NCI-H2029 (cell line): ENCODE measurements at regions not wholly inside any gene's neighbourhood (a gene's known extent, or its start where the extent isn't known, plus 50 kb on each side); places are given as distances from the start of the nearest gene placed in this dataset.
"Not testable (repeated sequence)": the region's sequence is repeated elsewhere in the genome, so short reads cannot be mapped to it uniquely, and the experiment has no call there.

Experiments
- DNase-seq: peaks from one replicate; lab custom pipeline; 2025; lab: John Stamatoyannopoulos, UW

GRCh38 chr15:72865486-72865885 lies 81.9 kb upstream of the ADPGK start:
- DNase-seq = no peak

GRCh38 chr15:72864681-72865080 lies 81.1 kb upstream of the ADPGK start:
- no peak for DNase-seq

DNA sequence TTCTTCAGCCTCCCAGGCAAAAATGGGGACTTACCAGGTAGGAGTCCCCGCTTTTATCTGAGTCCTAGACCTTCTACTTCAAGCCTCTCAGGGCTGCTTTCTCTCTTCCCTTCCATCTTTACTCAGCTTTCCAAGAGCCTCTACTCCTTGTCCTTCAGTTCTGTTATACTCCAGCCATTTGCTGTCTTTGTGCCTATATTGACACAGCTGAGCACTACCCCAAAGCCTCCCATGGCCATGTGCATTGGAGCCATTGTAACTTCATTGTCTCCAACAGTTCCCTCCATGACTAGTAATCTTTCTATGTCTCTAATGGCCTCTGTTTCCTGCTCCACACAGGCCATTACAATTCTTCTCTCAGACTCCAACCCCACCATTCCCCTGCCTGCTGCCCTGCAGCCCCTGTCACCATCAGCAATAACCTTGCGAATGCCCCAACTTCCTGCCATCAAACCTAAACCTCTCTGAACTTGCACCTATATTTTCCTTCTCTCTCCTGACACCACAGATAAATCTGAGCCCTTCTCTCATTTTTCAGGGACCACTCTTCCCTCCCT lies 77.9 kb upstream of the ADPGK start:
- DNase-seq = no peak

DNA sequence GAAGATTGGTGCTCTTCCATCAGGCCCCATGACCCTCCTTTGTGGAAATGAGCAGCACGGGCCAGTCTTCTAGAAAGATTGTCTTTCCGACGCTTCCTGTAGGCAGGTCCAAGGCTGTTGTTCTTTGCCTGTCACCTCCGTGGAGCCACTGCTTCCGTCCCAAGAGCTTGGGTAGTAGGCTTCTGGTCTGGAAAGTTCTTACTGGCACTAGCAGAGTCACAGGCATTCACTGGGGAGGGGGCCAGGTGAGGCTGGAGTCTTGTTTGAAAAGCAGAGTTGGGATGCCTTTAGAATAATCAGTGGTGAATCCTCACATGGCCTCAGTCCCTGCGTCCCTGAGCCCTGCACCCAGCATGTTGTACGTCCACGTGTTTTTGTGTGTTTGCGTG lies 76.2 kb upstream of the ADPGK start:
- no peak for DNase-seq

DNA sequence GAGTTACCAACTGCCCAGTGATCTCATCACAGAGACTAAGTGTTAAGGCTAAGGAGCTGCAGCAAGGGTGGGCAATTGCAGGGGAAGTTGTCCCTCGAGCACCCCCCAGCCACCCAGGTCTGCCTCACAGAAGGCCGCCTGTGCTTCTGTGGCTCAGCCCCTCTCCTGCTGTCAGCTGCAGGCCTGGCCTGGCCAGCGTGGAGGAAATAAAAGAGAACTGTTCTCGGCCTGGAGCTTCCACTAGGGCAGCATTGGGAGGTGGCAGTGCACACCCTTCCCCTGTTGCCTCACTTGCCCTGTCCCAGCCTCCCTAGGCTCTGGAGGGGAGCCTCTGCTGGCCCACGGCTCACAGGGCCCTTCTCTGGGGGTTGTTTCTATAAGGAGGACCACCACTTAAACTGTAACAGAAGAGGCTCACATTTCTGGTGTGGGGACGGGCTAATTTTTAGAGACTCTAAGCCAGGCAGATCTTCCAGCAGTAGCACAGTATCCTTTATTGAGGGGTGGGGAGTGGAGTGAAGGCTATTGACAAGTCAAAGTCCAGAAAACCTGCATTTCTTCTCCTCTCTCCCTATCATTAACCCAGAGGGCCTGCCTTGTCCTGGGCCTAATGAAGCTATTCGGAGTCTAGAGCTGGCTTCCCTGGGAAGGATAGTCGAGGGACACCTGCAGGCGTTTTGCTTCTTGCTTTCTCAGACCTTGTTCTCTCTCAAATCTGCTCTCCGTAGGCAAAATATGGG lies 75.6 kb upstream of the ADPGK start:
- no peak for DNase-seq

- DNase-seq = no peak
Measured at GRCh38 chr15:72858205-72858604, 74.6 kb upstream of the ADPGK start.

DNA sequence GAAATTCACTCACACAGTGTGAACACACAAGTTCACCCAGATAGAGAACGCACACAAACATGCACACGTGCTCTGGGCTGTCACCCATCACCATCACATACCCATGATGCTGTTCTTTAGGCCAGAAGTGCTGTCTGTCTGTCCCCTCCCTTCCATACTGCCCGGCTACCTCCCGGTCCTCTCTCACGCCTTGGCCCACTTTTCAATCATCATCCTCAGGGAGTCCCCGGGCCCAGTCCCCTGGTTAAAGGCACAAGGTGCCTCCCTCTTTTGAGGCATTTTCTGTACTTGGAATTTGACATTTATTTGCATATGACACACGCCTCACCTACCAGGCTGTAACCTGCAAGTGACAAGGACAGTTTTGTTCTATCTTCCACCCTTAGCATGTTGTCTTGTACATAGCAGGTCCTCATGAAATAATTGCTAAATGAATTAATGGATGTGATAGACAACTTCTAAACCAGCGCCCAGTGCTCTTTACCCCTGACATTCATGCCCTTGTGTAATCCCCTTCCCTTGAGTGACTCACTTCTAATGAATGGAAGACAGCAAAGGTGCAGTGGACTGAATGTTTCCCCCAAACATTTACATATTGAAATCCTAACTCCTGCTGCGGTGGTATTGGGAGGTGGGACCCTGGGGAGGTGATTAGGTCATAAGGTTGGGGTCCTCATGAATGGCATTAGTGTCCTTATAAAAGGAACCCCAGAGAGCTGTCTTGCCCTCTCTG lies 73.9 kb upstream of the ADPGK start:
- no peak for DNase-seq

GRCh38 chr15:72856549-72857040 lies 73.0 kb upstream of the ADPGK start:
- no peak for DNase-seq

- DNase-seq = no peak
Measured at GRCh38 chr15:72855791-72856190, 72.2 kb upstream of the ADPGK start.

DNA sequence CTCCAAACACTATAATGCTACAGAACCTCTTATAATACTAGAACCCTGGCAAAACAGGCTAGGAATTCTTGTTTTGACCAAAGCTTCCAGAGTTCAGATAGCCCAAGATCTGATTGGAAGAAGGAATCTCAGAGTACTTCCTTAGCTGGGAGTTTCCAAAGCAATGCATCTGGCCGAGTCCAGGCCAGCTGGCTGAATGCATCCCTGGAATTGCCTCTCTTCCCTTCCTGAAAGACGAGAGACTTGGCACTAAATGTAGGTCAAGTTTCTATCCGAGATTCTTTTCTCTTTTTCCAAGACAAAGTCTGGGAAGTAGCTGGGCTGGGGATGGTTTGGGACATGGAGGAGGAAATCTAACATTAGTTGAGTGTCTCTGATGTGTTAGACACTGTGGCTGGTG lies 68.7 kb upstream of the ADPGK start:
- no peak for DNase-seq

GRCh38 chr15:72851586-72851985 lies 68.0 kb upstream of the ADPGK start:
- DNase-seq = no peak

- DNase-seq = no peak
Measured at GRCh38 chr15:72850833-72851232, 67.3 kb upstream of the ADPGK start.

DNA sequence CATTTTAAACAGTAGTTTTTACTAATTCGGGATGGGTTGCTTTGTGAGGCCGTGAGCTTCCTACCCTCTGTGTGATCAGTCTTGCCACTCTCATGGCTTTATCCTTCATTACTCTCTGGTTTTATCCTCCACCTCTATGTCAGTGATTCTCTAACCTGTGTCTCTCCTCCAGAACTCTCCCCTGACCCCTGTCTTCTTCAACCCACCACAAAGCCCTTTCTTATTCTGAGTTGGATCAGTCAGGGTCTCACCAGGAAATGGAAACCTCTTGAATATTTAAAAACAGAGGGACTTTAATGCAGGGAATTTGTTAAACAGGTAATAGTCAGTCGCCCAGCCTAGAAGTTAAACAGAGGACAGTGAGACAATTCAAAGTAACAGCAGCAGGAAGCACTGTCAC lies 64.2 kb upstream of the ADPGK start:
- DNase-seq = no peak

GRCh38 chr15:72847033-72847432 lies 63.5 kb upstream of the ADPGK start:
- no peak for DNase-seq

- no peak for DNase-seq
Measured at GRCh38 chr15:72845981-72846383, 62.4 kb upstream of the ADPGK start.

DNA sequence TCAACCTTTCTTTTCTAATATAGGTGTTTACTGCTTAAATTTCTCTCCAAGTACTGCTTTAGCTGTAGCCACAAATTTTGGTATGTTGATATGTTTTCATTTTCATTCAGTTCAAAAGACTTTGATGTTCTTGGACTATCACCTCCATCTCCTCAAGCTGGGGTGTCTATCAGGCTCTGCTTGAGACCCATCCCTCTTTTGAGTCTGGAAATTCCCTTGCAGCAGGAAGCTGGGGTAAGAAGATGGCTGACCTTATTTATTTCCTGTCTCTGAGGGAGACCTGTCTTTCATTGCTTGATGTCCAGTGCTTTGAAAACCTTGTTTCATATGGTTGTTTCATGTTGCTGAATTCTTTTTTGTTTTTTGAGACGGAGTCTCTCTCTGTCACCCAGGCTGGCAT lies 60.5 kb upstream of the ADPGK start:
- no peak for DNase-seq

DNA sequence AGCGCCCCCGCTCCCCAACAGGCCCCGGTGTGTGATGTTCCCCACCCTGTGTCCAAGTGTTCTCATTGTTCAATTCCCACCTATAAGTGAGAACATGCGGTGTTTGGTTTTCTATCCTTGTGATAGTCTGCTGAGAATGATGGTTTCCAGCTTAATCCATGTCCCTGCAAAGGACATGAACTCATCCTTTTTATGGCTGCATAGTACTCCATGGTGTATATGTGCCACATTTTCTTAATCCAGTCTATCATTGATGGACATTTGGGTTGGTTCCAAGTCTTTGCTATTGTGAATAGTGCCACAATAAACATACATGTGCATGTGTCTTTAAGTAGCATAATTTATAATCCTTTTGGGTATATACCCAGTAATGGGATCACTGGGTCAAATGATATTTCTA lies 59.8 kb upstream of the ADPGK start:
- not testable (repeated sequence) for DNase-seq

- no peak for DNase-seq
Measured at GRCh38 chr15:72840114-72840513, 56.6 kb upstream of the ADPGK start.

DNA sequence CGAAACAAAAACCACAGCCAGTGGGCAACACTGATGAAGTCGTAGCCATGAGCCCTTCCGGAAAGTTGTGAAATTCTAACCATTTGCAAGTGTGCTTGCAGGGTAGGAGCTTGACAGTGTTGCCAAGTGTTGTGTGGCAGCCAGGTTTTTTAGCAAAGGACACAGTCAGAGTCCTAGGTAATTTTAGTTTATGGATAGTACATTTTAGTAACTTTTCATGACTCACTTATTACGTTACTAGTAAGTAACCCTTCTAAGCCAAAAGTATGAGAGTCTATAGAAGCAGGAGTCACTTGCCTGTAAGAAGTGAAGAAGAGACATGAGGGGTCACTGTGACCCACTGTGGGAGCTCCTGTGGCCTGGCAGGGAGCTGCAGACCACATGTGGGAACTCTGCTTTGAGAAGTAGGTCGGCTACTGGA lies 54.8 kb upstream of the ADPGK start:
- DNase-seq = no peak

- no peak for DNase-seq
Measured at GRCh38 chr15:72836676-72837330, 53.2 kb upstream of the ADPGK start.

DNA sequence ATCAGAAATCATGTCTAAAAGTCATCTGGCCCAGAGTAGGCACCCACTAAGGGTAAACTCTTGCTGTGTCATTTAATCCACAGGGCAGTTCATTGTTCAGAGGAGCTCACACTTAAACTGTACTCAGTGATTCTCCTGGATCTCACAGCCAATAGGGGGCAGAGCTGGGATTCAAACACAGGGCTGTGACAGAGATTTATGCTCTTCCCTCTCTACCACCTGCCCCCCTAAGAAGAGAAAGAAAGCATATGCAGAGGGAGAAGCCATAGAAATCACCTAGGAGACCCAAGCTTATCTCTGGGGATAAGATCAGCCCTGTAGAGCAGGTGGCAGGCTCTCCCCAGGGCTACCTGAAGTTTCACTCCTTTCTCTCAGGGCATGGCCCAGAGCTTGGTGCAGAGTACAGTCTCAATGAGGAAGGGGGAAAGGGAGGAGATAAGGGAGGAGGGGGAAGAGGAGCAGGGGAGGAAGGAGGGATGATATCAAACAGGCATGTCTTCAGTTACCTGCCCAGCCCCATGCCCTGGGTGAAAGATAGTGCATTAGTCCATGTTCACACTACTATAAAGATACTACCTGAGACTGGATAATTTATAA lies 51.8 kb upstream of the ADPGK start:
- no peak for DNase-seq

DNA sequence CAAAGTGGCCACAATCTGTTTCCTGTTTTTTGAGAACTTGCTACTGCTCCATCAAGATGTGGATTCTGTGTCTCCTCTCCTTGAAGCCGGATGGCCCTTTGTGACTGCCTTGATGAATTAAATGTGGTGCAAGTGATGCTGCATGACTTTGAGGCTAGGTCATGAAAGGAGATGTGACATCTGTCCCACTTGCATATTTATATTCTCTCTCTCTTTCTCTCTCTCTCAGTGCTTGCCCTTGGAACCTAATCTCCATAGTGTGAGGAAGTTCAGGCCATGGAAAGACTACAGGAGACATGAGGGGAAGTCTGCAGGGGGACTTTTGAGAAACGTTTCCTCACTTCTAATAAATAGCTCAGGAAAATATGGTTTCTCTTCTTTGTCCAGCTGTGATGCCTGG lies 50.0 kb upstream of the ADPGK start:
- DNase-seq = no peak
